IPS-15b (cell line): ENCODE measurements at regions not wholly inside any gene's neighbourhood (a gene's known extent, or its start where the extent isn't known, plus 50 kb on each side); places are given as distances from the start of the nearest gene placed in this dataset.

Experiments used
- H3K27me3 ChIP-seq: one replicate; pipeline ENCODE4 v1.6.1; 2013; ENCODE audit warnings: low read length; ENCODE audit not compliant: control insufficient read depth, insufficient read depth
- H3K36me3 ChIP-seq: one replicate; pipeline ENCODE4 v1.6.1; 2013; ENCODE audit warnings: low read length; ENCODE audit not compliant: control insufficient read depth, insufficient read depth
- H3K4me1 ChIP-seq: one replicate; pipeline ENCODE4 v1.6.1; 2013; ENCODE audit warnings: mild to moderate bottlenecking, low read length; ENCODE audit not compliant: control insufficient read depth, insufficient read depth
- H3K4me3 ChIP-seq: one replicate; pipeline ENCODE4 v1.5.1; 2013; ENCODE audit warnings: low read depth, low read length
- H3K9ac ChIP-seq: one replicate; pipeline ENCODE4 v1.6.1; 2013; ENCODE audit warnings: low read depth, mild to moderate bottlenecking, low read length
- H3K9me3 ChIP-seq: one replicate; pipeline ENCODE4 v1.6.1; 2013; ENCODE audit warnings: mild to moderate bottlenecking, low read length; ENCODE audit not compliant: control insufficient read depth, insufficient read depth

DNA sequence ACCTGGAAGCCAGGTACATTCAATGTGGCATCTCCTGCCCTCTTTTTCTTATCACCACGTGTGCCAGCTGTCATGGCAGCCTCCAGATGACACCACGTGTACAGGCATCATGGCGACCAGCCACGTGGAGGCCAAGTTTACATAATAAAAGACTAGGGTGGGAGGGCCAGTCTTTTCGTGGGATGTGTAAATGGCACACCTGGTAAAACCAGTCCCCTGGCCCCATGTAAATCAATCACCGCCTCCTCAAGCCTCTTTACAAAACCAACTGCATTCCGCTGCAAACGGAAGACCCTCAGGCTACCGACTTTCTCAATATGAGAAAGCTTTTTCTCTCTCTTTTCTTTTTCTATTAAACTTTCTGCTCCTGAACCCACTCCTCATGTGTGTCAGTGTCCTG, 65.1 kb upstream of the PHF14 start:
- Histone ChIP-seq H3K36me3 (no peaks in the 10 kb centered on the region), H3K9ac (peak overlapping the region; percentile 49), H3K4me1 (peaks cover 8% of the 10 kb centered on the region), H3K27me3 (no peaks in the 10 kb centered on the region), H3K4me3 (no peak overlapping the region), H3K9me3 (peaks cover 11% of the 10 kb centered on the region)

DNA sequence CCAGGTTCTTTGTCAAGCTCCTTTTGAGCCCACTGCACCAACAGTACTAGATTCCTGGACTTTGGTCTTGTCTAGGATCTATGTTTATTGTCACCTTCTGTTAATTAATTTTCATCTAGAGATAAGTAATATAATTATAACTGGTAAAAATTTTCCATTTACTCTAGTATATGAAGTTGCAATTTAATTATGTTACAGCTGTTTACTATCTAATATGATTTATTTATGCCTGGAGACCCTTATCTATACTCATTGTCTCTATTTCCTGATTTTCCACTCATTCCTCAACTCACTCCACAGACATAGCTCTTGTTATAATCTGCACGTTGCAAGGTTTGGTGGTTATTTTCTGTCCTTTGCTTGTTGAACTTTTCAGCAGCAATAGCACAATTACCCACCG, 63.2 kb upstream of the PHF14 start:
- Histone ChIP-seq H3K27me3 (no peaks in the 10 kb centered on the region), H3K4me3 (no peak overlapping the region), H3K9ac (no peak overlapping the region), H3K9me3 (peaks cover 11% of the 10 kb centered on the region), H3K4me1 (peaks cover 8% of the 10 kb centered on the region), H3K36me3 (no peaks in the 10 kb centered on the region)

DNA sequence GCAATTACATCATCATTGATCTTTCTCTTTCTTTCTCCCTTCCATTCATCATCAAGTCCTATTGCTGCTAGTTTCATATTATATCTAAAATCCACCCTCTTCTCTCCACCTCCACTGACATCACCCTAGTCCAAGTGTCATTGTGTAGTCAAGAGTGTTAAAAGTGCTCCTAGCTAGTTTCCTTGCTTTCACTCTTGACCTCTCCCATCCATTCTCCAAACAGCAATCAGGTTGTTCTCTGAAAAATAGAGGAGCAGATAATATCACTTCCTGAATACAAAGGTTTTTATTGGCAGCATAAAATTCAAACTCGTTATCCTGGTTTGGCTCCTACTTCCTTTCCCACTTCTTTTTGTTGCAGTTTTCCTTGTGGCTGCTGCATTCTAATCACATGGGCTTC, 61.6 kb upstream of the PHF14 start:
- H3K27me3 ChIP-seq, result no peaks in the 10 kb centered on the region
- no peak overlapping the region for H3K4me3 ChIP-seq
- no peak overlapping the region for H3K9ac ChIP-seq
- peaks cover 11% of the 10 kb centered on the region for H3K9me3 ChIP-seq
- H3K4me1 ChIP-seq, result peaks cover 8% of the 10 kb centered on the region
- no peaks in the 10 kb centered on the region for H3K36me3 ChIP-seq

DNA sequence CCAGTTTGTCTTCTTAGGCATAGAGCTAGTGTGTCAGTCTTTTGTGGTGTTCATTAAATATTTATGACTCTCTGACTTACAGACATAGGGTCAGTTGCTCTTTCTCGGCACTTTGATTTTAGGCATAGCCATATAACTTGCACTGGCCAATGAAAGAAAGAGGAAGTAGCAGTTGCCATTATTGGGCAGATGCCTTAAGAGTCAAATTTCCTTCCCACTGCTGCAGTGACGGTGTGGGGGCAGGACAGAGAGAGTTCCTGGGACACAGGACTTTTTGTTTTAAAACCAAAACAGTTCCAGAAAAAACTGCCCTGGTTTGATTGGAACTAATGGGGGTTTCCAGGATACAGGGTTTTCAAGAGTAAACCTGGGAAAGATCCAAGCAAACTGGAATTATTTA, 60.2 kb upstream of the PHF14 start:
- H3K4me1 ChIP-seq, result peaks cover 8% of the 10 kb centered on the region
- no peaks in the 10 kb centered on the region for H3K27me3 ChIP-seq
- H3K36me3 ChIP-seq, result no peaks in the 10 kb centered on the region
- no peak overlapping the region for H3K9ac ChIP-seq
- H3K9me3 ChIP-seq, result peaks cover 11% of the 10 kb centered on the region
- no peak overlapping the region for H3K4me3 ChIP-seq

DNA sequence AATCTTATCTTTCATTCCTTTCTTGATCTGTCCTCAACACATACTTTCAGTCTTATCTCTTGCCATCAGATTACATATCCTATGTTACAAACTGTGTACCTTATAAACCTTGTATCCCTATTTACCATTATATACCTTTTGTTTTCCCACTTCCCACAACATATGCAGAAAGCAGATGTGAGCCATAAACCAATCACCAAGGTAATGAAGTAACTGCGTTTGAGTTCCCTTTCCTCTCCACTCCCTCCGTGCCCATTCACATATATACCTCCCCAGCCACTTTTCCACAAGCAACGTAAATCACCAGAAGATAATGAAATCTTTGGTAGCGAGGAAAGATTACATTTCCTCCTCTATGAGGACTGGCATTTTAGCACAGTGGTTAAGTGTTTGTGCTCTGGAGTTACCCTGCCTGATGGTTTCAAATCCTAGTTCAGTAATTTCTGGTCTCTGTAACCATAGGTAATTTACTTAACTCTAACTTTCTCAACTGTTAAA, 55.5 kb upstream of the PHF14 start:
- Histone ChIP-seq H3K9me3 (no peaks in the 10 kb centered on the region), H3K4me1 (no peaks in the 10 kb centered on the region), H3K9ac (peak overlapping the region; percentile 13), H3K27me3 (no peaks in the 10 kb centered on the region), H3K36me3 (no peaks in the 10 kb centered on the region), H3K4me3 (no peak overlapping the region)

DNA sequence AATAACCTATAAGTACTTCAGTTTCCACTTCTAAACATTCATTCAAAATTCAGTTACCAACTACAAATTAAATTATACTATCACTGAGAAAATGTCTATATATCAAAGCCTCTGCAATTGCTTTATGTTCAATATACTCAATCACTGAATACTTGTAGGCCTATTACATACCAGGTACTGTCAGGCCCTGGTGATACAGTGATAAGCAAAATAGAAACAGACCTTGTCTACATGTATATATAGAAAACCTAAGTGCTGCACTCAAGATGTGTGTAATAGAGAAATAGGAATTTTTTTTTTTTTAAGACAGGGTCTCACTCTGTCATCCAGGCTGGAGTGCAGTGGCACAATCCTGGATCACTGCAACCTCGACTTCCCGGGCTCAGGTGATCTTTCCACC, 53.7 kb upstream of the PHF14 start:
- H3K4me1 ChIP-seq, result no peaks in the 10 kb centered on the region
- H3K36me3 ChIP-seq, result no peaks in the 10 kb centered on the region
- H3K27me3 ChIP-seq, result no peaks in the 10 kb centered on the region
- H3K9ac ChIP-seq, result no peak overlapping the region
- no peak overlapping the region for H3K4me3 ChIP-seq
- H3K9me3 ChIP-seq, result no peaks in the 10 kb centered on the region
